ENCODE measurements at regions not wholly inside any gene's neighbourhood (a gene's known extent, or its start where the extent isn't known, plus 50 kb on each side); places are given as distances from the start of the nearest gene placed in this dataset.

DNA sequence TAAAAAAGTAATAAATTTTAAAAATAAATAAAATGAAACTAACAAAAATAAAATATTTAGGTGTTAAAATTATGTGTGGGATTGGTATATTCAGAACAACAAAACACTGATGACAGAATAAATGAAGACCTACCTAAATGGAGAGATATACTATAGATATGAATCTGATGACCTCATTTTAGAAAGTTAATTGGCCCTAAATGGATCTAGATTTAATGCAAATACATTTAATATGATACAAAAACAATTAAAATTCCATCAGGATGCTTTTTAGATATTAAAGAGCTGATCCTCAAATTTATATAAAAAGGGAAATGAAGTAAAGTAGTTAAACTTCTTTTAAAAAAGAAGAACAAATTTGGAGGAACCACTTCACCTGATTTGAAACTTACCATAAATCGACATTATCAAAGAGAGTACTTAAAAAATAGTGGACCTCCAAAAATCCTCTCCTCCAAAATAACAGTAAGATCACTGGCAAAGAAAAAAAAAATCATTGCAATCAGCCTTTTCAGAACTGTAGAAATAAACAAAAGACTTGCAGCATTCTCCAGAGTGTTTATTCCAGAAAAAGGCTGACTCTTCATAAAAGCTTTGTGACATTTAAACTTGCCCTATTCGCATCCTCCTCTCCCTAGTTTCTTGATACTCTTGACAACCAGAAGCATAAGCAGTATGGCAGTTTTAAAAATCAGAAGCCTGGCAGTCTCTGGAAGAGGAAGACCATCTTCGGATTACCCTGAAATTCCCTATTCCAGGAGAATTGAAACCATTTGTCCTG, 125.9 kb upstream of the AKR1E2 start:
- no peaks in the 10 kb centered on the region for H3K9me3 ChIP-seq (ENCODE audit: low read depth)
- no peak overlapping the region for H3K4me3 ChIP-seq
- H3K27ac ChIP-seq: no peak overlapping the region
- H3K4me2 ChIP-seq: no peak overlapping the region
- TF ChIP-seq EZH2phosphoT487 (IDR thresholded peaks at IDR 0.05; ENCODE audit: low read depth, severe bottlenecking, unreplicated experiment) (no peak), EZH2 (IDR thresholded peaks at IDR 0.05; ENCODE audit: borderline replicate concordance) (no peak)
- TF ChIP-seq, protein P1, sequence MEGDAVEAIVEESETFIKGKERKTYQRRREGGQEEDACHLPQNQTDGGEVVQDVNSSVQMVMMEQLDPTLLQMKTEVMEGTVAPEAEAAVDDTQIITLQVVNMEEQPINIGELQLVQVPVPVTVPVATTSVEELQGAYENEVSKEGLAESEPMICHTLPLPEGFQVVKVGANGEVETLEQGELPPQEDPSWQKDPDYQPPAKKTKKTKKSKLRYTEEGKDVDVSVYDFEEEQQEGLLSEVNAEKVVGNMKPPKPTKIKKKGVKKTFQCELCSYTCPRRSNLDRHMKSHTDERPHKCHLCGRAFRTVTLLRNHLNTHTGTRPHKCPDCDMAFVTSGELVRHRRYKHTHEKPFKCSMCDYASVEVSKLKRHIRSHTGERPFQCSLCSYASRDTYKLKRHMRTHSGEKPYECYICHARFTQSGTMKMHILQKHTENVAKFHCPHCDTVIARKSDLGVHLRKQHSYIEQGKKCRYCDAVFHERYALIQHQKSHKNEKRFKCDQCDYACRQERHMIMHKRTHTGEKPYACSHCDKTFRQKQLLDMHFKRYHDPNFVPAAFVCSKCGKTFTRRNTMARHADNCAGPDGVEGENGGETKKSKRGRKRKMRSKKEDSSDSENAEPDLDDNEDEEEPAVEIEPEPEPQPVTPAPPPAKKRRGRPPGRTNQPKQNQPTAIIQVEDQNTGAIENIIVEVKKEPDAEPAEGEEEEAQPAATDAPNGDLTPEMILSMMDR (IDR thresholded peaks at IDR 0.05; ENCODE audit: poor library complexity): no peak
- no peaks in the 10 kb centered on the region for H4K20me1 ChIP-seq (ENCODE audit: insufficient read depth, poor library complexity, severe bottlenecking)
- no peaks in the 10 kb centered on the region for H3K36me3 ChIP-seq (replicated peaks; ENCODE audit: insufficient read depth, low read depth)
- no peaks in the 10 kb centered on the region for H3K27me3 ChIP-seq
- no peaks in the 10 kb centered on the region for H3K4me1 ChIP-seq (ENCODE audit: insufficient read depth)
- H3K9me2 ChIP-seq (replicated peaks; ENCODE audit: insufficient read depth): no peaks in the 10 kb centered on the region
- no peaks in the 10 kb centered on the region for H3K79me2 ChIP-seq
- DNase-seq (ENCODE audit: low spot score): no peak
- no peak overlapping the region for H2AFZ ChIP-seq
- 78% methylated on average over 3 of the region's 3 CpGs for WGBS (ENCODE audit: low lambda C conversion rate, missing lambda C conversion rate)

DNA sequence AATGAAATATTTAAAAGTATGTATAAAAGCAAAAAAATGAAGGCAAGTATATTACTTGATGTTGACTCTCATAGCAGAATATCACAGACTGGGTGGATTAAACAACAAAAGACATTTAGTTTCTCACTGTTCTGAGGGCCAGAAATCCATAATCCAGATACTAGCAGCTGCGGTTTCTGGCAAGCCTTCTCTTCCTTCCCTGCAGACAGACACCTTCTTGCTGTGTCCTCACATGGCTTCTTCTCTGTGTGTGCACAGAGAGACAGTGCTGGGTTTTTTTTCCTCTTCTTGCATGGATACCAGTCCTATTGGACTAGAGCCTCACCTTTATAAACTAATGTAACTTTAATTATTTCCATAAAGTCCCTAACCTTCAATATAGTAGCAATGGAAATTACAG, 127.9 kb upstream of the AKR1E2 start:
- Histone ChIP-seq H3K9me2 (replicated peaks; ENCODE audit: insufficient read depth) (no peaks in the 10 kb centered on the region), H3K27ac (no peak overlapping the region), H3K4me3 (no peak overlapping the region), H4K20me1 (ENCODE audit: insufficient read depth, poor library complexity, severe bottlenecking) (no peaks in the 10 kb centered on the region), H3K36me3 (replicated peaks; ENCODE audit: insufficient read depth, low read depth) (no peaks in the 10 kb centered on the region), H3K4me2 (no peak overlapping the region), H2AFZ (no peak overlapping the region), H3K79me2 (no peaks in the 10 kb centered on the region), H3K9me3 (ENCODE audit: low read depth) (no peaks in the 10 kb centered on the region), H3K4me1 (ENCODE audit: insufficient read depth) (no peaks in the 10 kb centered on the region), H3K27me3 (no peaks in the 10 kb centered on the region)
- no peak for DNase-seq (ENCODE audit: low spot score)
- TF ChIP-seq, protein P1 (IDR thresholded peaks at IDR 0.05; ENCODE audit: poor library complexity): no peak
- TF ChIP-seq EZH2phosphoT487 (IDR thresholded peaks at IDR 0.05; ENCODE audit: low read depth, severe bottlenecking, unreplicated experiment) (no peak), EZH2 (IDR thresholded peaks at IDR 0.05; ENCODE audit: borderline replicate concordance) (no peak)
- WGBS (ENCODE audit: low lambda C conversion rate, missing lambda C conversion rate): 70% methylated on average over 1 of the region's 1 CpG

DNA sequence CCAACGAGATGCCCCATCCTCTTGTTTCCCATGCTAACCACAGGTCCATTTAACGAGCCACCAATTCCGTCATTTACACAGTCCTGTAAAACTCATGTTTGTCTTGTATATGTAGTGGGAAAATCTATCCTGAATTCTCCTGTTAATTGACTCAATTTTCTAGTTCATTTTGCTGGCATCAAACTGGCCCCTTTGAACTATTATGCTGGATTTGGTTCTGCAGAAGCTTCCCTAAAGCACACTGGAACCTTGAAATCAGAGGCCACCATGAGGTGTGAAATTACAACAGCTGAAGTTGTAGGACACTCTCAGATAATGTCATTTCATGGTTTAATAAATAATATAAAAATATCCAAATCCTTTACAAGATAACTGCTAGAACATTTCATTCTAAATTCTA, 129.8 kb upstream of the AKR1E2 start:
- TF ChIP-seq, protein P1 (IDR thresholded peaks at IDR 0.05; ENCODE audit: poor library complexity): no peak
- TF ChIP-seq EZH2phosphoT487 (IDR thresholded peaks at IDR 0.05; ENCODE audit: low read depth, severe bottlenecking, unreplicated experiment): no peak
- TF ChIP-seq EZH2 (IDR thresholded peaks at IDR 0.05; ENCODE audit: borderline replicate concordance): no peak
- H3K9me2 ChIP-seq (replicated peaks; ENCODE audit: insufficient read depth): no peaks in the 10 kb centered on the region
- no peak overlapping the region for H2AFZ ChIP-seq
- H4K20me1 ChIP-seq (ENCODE audit: insufficient read depth, poor library complexity, severe bottlenecking): no peaks in the 10 kb centered on the region
- no peak overlapping the region for H3K27ac ChIP-seq
- H3K27me3 ChIP-seq: no peaks in the 10 kb centered on the region
- no peak overlapping the region for H3K4me2 ChIP-seq
- no peaks in the 10 kb centered on the region for H3K36me3 ChIP-seq (replicated peaks; ENCODE audit: insufficient read depth, low read depth)
- H3K9me3 ChIP-seq (ENCODE audit: low read depth): no peaks in the 10 kb centered on the region
- H3K79me2 ChIP-seq: no peaks in the 10 kb centered on the region
- WGBS (ENCODE audit: low lambda C conversion rate, missing lambda C conversion rate): 81% methylated on average over 3 of the region's 3 CpGs
- H3K4me3 ChIP-seq: no peak overlapping the region
- DNase-seq (ENCODE audit: low spot score): no peak
- H3K4me1 ChIP-seq (ENCODE audit: insufficient read depth): no peaks in the 10 kb centered on the region
